GM12891 (cell line): ENCODE measurements at regions not wholly inside any gene's neighbourhood (a gene's known extent, or its start where the extent isn't known, plus 50 kb on each side); places are given as distances from the start of the nearest gene placed in this dataset.

Experiments used
- PAX5 ChIP-seq: IDR thresholded peaks from 2 replicates; pipeline ENCODE4 v1.6.1; 2011; ENCODE audit warnings: low read length, moderate library complexity, mild to moderate bottlenecking; ENCODE audit not compliant: insufficient read depth, severe bottlenecking
- POLR2A ChIP-seq: IDR thresholded peaks from 2 replicates; pipeline ENCODE4 v1.6.1; 2011; ENCODE audit warnings: low read depth, low read length, control low read depth
- POLR2AphosphoS5 ChIP-seq: IDR thresholded peaks from 2 replicates; pipeline ENCODE4 v1.6.1; 2011; ENCODE audit warnings: low read depth, low read length, control low read depth
- POU2F2 ChIP-seq: IDR thresholded peaks from 2 replicates; pipeline ENCODE4 v1.6.1; 2011; ENCODE audit warnings: low read depth, mild to moderate bottlenecking, control low read depth, low read length, moderate library complexity
- SPI1 ChIP-seq: IDR thresholded peaks from 2 replicates; pipeline ENCODE4 v1.6.1; 2011; ENCODE audit warnings: low read depth, low read length, control low read depth
- TAF1 ChIP-seq: IDR thresholded peaks from 2 replicates; pipeline ENCODE4 v1.6.1; 2011; ENCODE audit warnings: low read depth, low read length, control low read depth

DNA sequence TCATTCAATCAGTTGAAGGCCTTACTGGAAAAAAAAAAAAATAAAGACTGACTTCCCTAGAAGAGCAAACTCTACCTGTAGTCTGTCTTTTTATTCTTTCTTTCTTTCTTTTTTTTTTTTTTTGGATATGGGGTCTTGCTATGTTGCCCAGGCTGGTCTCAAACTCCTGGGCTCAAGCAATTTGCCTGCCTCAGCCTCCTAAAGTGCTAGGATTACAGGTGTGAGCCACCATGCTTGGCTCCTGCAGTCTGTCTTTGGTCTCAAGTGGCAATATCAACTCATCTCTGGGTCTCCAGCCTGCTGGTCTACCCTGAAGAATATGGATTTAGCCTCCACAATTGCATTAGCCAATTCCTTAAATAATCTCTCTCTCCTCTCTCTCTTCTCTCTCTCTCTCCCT is 167.7 kb upstream of the P2RY1 start:
- TF ChIP-seq POLR2A = no peak
- no peak for TF ChIP-seq TAF1
- TF ChIP-seq POLR2AphosphoS5 = no peak
- TF ChIP-seq POU2F2 = no peak
- no peak for TF ChIP-seq SPI1
- TF ChIP-seq PAX5 = no peak
